Osteocyte (in vitro differentiated cells): ENCODE measurements at regions not wholly inside any gene's neighbourhood (a gene's known extent, or its start where the extent isn't known, plus 50 kb on each side); places are given as distances from the start of the nearest gene placed in this dataset.
"Not testable (repeated sequence)": the region's sequence is repeated elsewhere in the genome, so short reads cannot be mapped to it uniquely, and the experiment has no call there.

Experiments used
- DNase-seq: peaks from one replicate; pipeline ENCODE4 v3.0.0; 2021; ENCODE audit warnings: mixed read lengths; ENCODE audit not compliant: unreplicated experiment; ENCODE audit errors: extremely low spot score
- H3K27ac Mint-ChIP-seq: one replicate; pipeline ENCODE4 v1.8.0; 2021; ENCODE audit warnings: mild to moderate bottlenecking, mixed read lengths; ENCODE audit not compliant: unreplicated experiment
- H3K27me3 Mint-ChIP-seq: one replicate; pipeline ENCODE4 v1.8.0; 2021; ENCODE audit warnings: mixed read lengths; ENCODE audit not compliant: unreplicated experiment
- H3K36me3 Mint-ChIP-seq: one replicate; pipeline ENCODE4 v1.8.0; 2021; ENCODE audit warnings: mixed read lengths; ENCODE audit not compliant: unreplicated experiment
- H3K4me1 Mint-ChIP-seq: one replicate; pipeline ENCODE4 v1.8.0; 2021; ENCODE audit warnings: mixed read lengths; ENCODE audit not compliant: unreplicated experiment
- H3K4me3 Mint-ChIP-seq: one replicate; pipeline ENCODE4 v1.8.0; 2021; ENCODE audit warnings: mild to moderate bottlenecking, moderate library complexity, mixed read lengths; ENCODE audit not compliant: unreplicated experiment
- H3K9me3 Mint-ChIP-seq: one replicate; pipeline ENCODE4 v1.8.0; 2021; ENCODE audit warnings: mixed read lengths; ENCODE audit not compliant: unreplicated experiment
- TF ChIP-seq, protein P1 (sequence below): fragments of 200-600 bp; sonication (generic); IDR thresholded peaks from 2 replicates; pipeline ENCODE4 v1.5.0; 2021; ENCODE audit warnings: antibody characterized with exemption, mild to moderate bottlenecking, moderate library complexity

DNA sequence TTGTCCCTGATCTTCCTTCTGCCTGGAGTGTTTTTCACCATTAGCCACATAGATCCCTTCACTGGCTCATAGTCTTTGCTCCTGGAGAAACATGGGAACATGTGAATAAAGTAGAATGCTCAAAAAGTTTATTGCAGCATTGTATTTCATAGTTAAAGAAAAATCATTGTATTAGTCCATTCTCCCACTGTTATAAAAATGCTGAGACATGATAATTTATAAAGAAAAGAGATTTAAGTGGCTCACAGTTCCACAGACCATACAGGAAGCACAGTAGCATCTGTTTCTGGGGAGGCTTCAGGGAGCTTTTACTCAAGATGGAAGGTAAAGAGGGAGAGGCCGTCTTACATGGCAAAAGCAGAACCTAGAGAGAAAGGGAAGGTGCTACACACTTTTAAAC lies 238.3 kb upstream of the OR4E1 start:
- H3K27ac Mint-ChIP-seq, result no peak overlapping the region
- H3K4me1 Mint-ChIP-seq, result no peaks in the 10 kb centered on the region
- H3K27me3 Mint-ChIP-seq, result peaks cover 9% of the 10 kb centered on the region
- H3K9me3 Mint-ChIP-seq, result no peaks in the 10 kb centered on the region
- H3K4me3 Mint-ChIP-seq, result no peak overlapping the region
- TF ChIP-seq, protein P1, sequence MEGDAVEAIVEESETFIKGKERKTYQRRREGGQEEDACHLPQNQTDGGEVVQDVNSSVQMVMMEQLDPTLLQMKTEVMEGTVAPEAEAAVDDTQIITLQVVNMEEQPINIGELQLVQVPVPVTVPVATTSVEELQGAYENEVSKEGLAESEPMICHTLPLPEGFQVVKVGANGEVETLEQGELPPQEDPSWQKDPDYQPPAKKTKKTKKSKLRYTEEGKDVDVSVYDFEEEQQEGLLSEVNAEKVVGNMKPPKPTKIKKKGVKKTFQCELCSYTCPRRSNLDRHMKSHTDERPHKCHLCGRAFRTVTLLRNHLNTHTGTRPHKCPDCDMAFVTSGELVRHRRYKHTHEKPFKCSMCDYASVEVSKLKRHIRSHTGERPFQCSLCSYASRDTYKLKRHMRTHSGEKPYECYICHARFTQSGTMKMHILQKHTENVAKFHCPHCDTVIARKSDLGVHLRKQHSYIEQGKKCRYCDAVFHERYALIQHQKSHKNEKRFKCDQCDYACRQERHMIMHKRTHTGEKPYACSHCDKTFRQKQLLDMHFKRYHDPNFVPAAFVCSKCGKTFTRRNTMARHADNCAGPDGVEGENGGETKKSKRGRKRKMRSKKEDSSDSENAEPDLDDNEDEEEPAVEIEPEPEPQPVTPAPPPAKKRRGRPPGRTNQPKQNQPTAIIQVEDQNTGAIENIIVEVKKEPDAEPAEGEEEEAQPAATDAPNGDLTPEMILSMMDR, result no peak
- no peaks in the 10 kb centered on the region for H3K36me3 Mint-ChIP-seq
- DNase-seq, result no peak

DNA sequence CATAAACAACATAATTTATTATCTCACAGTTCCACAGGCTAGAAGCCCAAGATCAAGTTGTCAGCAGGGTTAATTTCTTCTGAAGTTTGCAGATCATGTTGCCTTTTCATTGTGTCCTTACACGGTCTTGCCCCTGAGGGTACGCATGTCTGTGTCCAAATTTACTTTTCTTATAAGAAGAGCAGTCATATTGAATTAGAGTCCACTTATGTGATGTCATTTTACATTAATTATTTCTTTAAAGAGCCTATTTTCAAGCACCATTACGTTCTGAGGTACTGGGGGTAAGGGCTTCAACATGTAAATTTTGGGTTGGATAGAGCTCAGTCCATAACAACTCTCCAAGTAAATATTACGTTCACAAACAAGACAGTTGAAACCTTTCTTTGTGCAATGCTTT lies 236.6 kb upstream of the OR4E1 start:
- no peaks in the 10 kb centered on the region for H3K4me1 Mint-ChIP-seq
- no peak overlapping the region for H3K27ac Mint-ChIP-seq
- DNase-seq, result no peak
- no peak overlapping the region for H3K4me3 Mint-ChIP-seq
- no peaks in the 10 kb centered on the region for H3K36me3 Mint-ChIP-seq
- no peaks in the 10 kb centered on the region for H3K9me3 Mint-ChIP-seq
- TF ChIP-seq, protein P1, result no peak
- peaks cover 12% of the 10 kb centered on the region for H3K27me3 Mint-ChIP-seq

DNA sequence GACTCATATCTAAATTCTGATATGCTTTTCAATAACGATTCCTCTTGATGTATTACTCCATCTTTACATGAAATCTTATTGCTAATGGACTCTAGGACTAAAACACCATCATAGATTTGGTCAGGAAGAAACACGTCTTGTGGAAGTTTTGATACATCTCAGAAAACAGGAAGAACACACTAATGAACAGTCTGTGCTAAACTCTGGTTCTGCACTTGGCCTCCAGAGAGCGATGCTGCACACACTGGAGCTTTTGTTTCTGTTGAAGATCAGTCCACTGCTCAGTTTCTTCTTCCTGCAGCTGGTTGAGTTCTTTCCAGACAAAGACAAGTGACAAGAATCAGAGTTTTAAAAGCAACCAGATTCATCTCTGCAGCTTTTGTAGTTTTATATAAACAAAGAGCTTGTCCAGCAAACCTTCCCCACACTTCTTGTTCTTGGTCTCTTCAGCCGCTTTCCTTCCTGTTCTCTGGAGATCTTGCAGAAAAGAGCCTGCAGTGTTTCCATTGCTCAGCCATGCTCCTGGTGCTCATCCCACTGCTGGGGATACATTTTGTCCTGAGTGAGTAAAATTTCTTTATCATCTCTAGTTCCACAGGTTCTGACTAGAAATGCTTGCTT lies 229.1 kb upstream of the OR4E1 start:
- DNase-seq, result no peak
- Mint-ChIP-seq H3K4me3 (no peak overlapping the region), H3K27me3 (peaks cover 3% of the 10 kb centered on the region), H3K4me1 (no peaks in the 10 kb centered on the region), H3K27ac (no peak overlapping the region), H3K36me3 (no peaks in the 10 kb centered on the region), H3K9me3 (peaks cover 7% of the 10 kb centered on the region)
- TF ChIP-seq, protein P1, result peak; percentile 33

DNA sequence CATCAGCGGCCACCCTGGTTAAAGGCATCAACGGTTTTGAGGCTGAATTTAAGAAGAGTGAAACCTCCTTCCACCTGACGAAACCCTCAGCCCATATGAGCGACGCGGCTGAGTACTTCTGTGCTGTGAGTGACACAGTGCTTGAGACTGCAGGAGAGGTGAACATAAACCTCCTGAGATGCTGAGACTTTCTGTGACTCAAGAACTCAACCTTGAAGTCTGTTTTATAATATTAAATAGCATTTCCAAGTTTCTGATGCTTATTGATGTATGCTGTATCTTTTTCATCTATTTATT lies 221.2 kb upstream of the OR4E1 start:
- not testable (repeated sequence) for H3K27ac Mint-ChIP-seq, H3K36me3 Mint-ChIP-seq, H3K4me3 Mint-ChIP-seq, DNase-seq, H3K27me3 Mint-ChIP-seq, H3K4me1 Mint-ChIP-seq, H3K9me3 Mint-ChIP-seq

DNA sequence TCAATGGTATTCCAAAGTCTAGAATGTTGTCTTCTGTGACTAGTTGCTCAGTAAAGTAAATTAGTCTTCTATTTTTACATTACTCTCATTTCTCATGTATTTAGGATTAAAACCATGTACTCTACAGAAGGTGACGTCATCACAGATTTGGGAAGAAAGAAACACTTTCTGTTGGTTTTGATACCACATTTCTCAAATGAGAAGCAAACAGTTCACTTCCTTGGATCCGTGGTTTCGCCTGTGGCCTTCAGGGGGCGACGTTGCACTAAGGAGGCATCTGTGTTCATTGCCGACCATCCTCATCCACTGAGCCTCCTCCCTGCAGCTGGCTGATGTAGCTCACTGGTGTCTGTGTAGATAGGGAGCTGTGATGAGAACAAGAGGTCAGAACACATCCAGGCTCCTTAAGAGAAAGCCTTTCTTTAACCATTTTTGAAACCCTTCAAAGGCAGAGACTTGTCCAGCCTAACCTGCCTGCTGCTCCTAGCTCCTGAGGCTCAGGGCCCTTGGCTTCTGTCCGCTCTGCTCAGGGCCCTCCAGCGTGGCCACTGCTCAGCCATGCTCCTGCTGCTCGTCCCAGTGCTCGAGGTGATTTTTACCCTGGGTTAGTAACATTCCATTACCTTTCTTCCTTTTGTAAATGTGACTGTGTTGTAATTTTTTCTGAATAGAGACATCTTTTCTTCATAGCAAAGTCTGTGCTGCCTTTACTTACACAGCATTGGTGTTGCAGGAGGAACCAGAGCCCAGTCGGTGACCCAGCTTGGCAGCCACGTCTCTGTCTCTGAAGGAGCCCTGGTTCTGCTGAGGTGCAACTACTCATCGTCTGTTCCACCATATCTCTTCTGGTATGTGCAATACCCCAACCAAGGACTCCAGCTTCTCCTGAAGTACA lies 220.6 kb upstream of the OR4E1 start:
- no peaks in the 10 kb centered on the region for H3K27me3 Mint-ChIP-seq
- H3K4me1 Mint-ChIP-seq, result no peaks in the 10 kb centered on the region
- TF ChIP-seq, protein P1, result peak; percentile 9
- no peaks in the 10 kb centered on the region for H3K9me3 Mint-ChIP-seq
- no peak overlapping the region for H3K4me3 Mint-ChIP-seq
- H3K36me3 Mint-ChIP-seq, result no peaks in the 10 kb centered on the region
- H3K27ac Mint-ChIP-seq, result no peak overlapping the region
- DNase-seq, result no peak
